H1 (cell line): ENCODE measurements at regions not wholly inside any gene's neighbourhood (a gene's known extent, or its start where the extent isn't known, plus 50 kb on each side); places are given as distances from the start of the nearest gene placed in this dataset.

Experiments
- CTCF ChIA-PET: fragments of 300-600 bp; sonication (Branson Sonifier 250); formaldehyde crosslinking; loops from one replicate; lab custom pipeline; 2021; ENCODE audit not compliant: partially characterized antibody; lab: Charles Lee
- POLR2A ChIA-PET: fragments of 300-600 bp; sonication (Branson Sonifier 250); formaldehyde crosslinking; loops from one replicate; lab custom pipeline; 2021; ENCODE audit warnings: inconsistent platforms; ENCODE audit not compliant: partially characterized antibody; lab: Charles Lee
- DNase-seq, 2 experiments: peaks; one replicate each; pipeline versions ENCODE4 v3.0.0 to v3.0.0-alpha.2; 2010 to 2022; ENCODE audit warnings: low spot score in 2 of 2, low read depth in 1 of 2, mixed read lengths in 1 of 2
- FAIRE-seq: peaks from 2 replicates; lab custom pipeline; 2011; peaks lifted over from hg19 to GRCh38; lab: Jason Lieb, UNC
- H2AFZ ChIP-seq: 2 replicates; pipeline ENCODE4 v1.8.1; 2012; ENCODE audit warnings: low read length, inconsistent platforms
- H2AK5ac ChIP-seq: 2 replicates; pipeline ENCODE4 v1.6.1; 2013; ENCODE audit warnings: low read depth, low read length
- H2BK120ac ChIP-seq: replicated peaks from 2 replicates; pipeline ENCODE3; 2013; ENCODE audit warnings: low read depth, low read length, inconsistent platforms
- H2BK12ac ChIP-seq: 2 replicates; pipeline ENCODE4 v1.6.1; 2013; ENCODE audit warnings: low read depth, low read length
- H2BK15ac ChIP-seq: 2 replicates; pipeline ENCODE4 v1.6.1; 2013; ENCODE audit warnings: low read length
- H2BK20ac ChIP-seq: 2 replicates; pipeline ENCODE4 v1.6.1; 2013; ENCODE audit warnings: low read length
- H2BK5ac ChIP-seq: 2 replicates; pipeline ENCODE4 v1.6.1; 2013; ENCODE audit warnings: low read depth, low read length
- H3K14ac ChIP-seq: 2 replicates; pipeline ENCODE4 v1.6.1; 2013; ENCODE audit warnings: inconsistent platforms; ENCODE audit not compliant: insufficient read length
- H3K18ac ChIP-seq: 2 replicates; pipeline ENCODE4 v1.6.1; 2013; ENCODE audit warnings: low read length; ENCODE audit errors: extremely low read depth
- H3K23ac ChIP-seq: 2 replicates; pipeline ENCODE4 v1.6.1; 2013; ENCODE audit warnings: inconsistent platforms; ENCODE audit not compliant: insufficient read length
- H3K23me2 ChIP-seq: 2 replicates; pipeline ENCODE4 v1.6.1; 2013; ENCODE audit warnings: low read depth, low read length
- H3K27ac ChIP-seq: 2 replicates; pipeline ENCODE4 v1.6.1; 2011; ENCODE audit warnings: low read depth, low read length, inconsistent platforms
- H3K27me3 ChIP-seq, 4 experiments: replicated peaks in 1 of 4; 1 replicate in 1 of 4; 2 replicates in 3 of 4; pipeline versions ENCODE4 v1.6.1 to v1.8.1; 2011 to 2013; ENCODE audit warnings: low read length in 3 of 4, mild to moderate bottlenecking in 3 of 4, inconsistent platforms in 2 of 4, mixed read lengths in 2 of 4, moderate library complexity in 1 of 4; ENCODE audit not compliant: control insufficient read depth in 3 of 4, insufficient read depth in 3 of 4; ENCODE audit errors: extremely low read depth in 1 of 4
- H3K36me3 ChIP-seq, 4 experiments: 2 replicates each; pipeline versions ENCODE4 v1.6.1 to v1.8.1; 2011 to 2013; ENCODE audit warnings: mild to moderate bottlenecking in 4 of 4, low read length in 3 of 4, moderate library complexity in 2 of 4, control low read depth in 1 of 4, inconsistent platforms in 1 of 4; ENCODE audit not compliant: insufficient read depth in 4 of 4, control insufficient read depth in 2 of 4
- H3K4ac ChIP-seq: replicated peaks from 2 replicates; pipeline ENCODE3; 2013; ENCODE audit warnings: low read length, low read depth, mixed read lengths, inconsistent platforms; ENCODE audit not compliant: insufficient read length
- H3K4me1 ChIP-seq, 4 experiments: replicated peaks in 1 of 4; 1 replicate in 1 of 4; 2 replicates in 3 of 4; pipeline versions ENCODE4 v1.6.1 to v1.8.1; 2011 to 2013; ENCODE audit warnings: low read length in 3 of 4, inconsistent platforms in 2 of 4, mixed read lengths in 1 of 4; ENCODE audit not compliant: insufficient read depth in 4 of 4, control insufficient read depth in 3 of 4
- H3K4me2 ChIP-seq, 2 experiments: 2 replicates each; pipeline versions ENCODE4 v1.6.1 to v1.8.1; 2011 to 2013; ENCODE audit warnings: low read depth in 2 of 2, low read length in 2 of 2, control low read depth in 1 of 2, inconsistent platforms in 1 of 2, mild to moderate bottlenecking in 1 of 2; ENCODE audit not compliant: insufficient read depth in 1 of 2
- H3K4me3 ChIP-seq, 4 experiments: fragments of 200-600, 300-600 bp in 1 of 4; sonication (generic), shearing (Covaris generic), sonication (Bioruptor Twin) in 1 of 4; 2 replicates each; pipeline versions ENCODE4 v1.5.1 to v1.8.1; 2011 to 2016; ENCODE audit warnings: low read length in 4 of 4, low read depth in 3 of 4, control low read depth in 2 of 4, inconsistent platforms in 2 of 4, mild to moderate bottlenecking in 2 of 4, mixed read lengths in 1 of 4, moderate library complexity in 1 of 4; ENCODE audit not compliant: insufficient read depth in 2 of 4; ENCODE audit errors: extremely low read depth in 1 of 4
- H3K56ac ChIP-seq: replicated peaks from 2 replicates; pipeline ENCODE3; 2013; ENCODE audit warnings: low read depth, mild to moderate bottlenecking, mixed read lengths, low read length, inconsistent platforms; ENCODE audit not compliant: insufficient read length
- H3K79me1 ChIP-seq: 2 replicates; pipeline ENCODE4 v1.6.1; 2013; ENCODE audit warnings: low read depth, low read length, control low read depth
- H3K79me2 ChIP-seq, 2 experiments: 2 replicates each; pipeline versions ENCODE4 v1.6.1 to v1.8.1; 2012 to 2013; ENCODE audit warnings: low read length in 2 of 2, mild to moderate bottlenecking in 2 of 2, inconsistent platforms in 1 of 2; ENCODE audit not compliant: insufficient read depth in 2 of 2, control insufficient read depth in 1 of 2
- H3K9ac ChIP-seq, 4 experiments: replicated peaks in 1 of 4; 1 replicate in 1 of 4; 2 replicates in 3 of 4; pipeline versions ENCODE4 v1.6.1 to v1.8.1; 2011 to 2013; ENCODE audit warnings: low read depth in 3 of 4, low read length in 3 of 4, control low read depth in 2 of 4, mild to moderate bottlenecking in 2 of 4, moderate library complexity in 2 of 4, inconsistent platforms in 1 of 4; ENCODE audit errors: extremely low read depth in 1 of 4
- H3K9me3 ChIP-seq, 2 experiments: 2 replicates each; pipeline versions ENCODE4 v1.6.1 to v1.8.1; 2012 to 2013; ENCODE audit warnings: mild to moderate bottlenecking in 2 of 2, moderate library complexity in 2 of 2, control low read depth in 1 of 2, inconsistent platforms in 1 of 2, low read depth in 1 of 2, low read length in 1 of 2, mixed read lengths in 1 of 2; ENCODE audit not compliant: insufficient read depth in 2 of 2
- H4K20me1 ChIP-seq, 2 experiments: replicated peaks in 1 of 2; 2 replicates each; pipeline versions ENCODE3 to v1.8.1; 2011 to 2013; ENCODE audit warnings: inconsistent platforms in 2 of 2, low read length in 2 of 2, mild to moderate bottlenecking in 1 of 2; ENCODE audit not compliant: insufficient read depth in 2 of 2, control insufficient read depth in 1 of 2
- H4K5ac ChIP-seq: 2 replicates; pipeline ENCODE4 v1.6.1; 2013; ENCODE audit warnings: low read length, low read depth, mixed read lengths, inconsistent platforms; ENCODE audit not compliant: insufficient read length
- H4K8ac ChIP-seq: 2 replicates; pipeline ENCODE4 v1.8.0; 2013; ENCODE audit warnings: mild to moderate bottlenecking, moderate library complexity, low read length, inconsistent platforms; ENCODE audit not compliant: insufficient read depth; ENCODE audit errors: extremely low read depth
- H4K91ac ChIP-seq: replicated peaks from 2 replicates; pipeline ENCODE3; 2013; ENCODE audit warnings: low read length, mixed read lengths, inconsistent platforms; ENCODE audit not compliant: insufficient read length
- ASH2L ChIP-seq: fragments of 200-600, 300-600 bp; sonication (generic); IDR thresholded peaks from one replicate; pipeline ENCODE4 v1.7.1; 2017; ENCODE audit warnings: low read length
- BRCA1 ChIP-seq: IDR thresholded peaks from 2 replicates; pipeline ENCODE4 v1.6.1; 2012; ENCODE audit warnings: low read depth, low read length, improper control_type of control experiment
- JUN ChIP-seq: IDR thresholded peaks from 2 replicates; pipeline ENCODE4 v1.6.1; 2011; ENCODE audit warnings: low read depth, mild to moderate bottlenecking, improper control_type of control experiment, low read length
- PHF8 ChIP-seq: fragments of 200-600 bp; sonication (generic); conservative IDR thresholded peaks from 2 replicates; pipeline ENCODE4 v1.7.1; 2012; ENCODE audit warnings: low read depth, mild to moderate bottlenecking, inconsistent platforms, low read length, moderate library complexity
- SP1 ChIP-seq: IDR thresholded peaks from 2 replicates; pipeline ENCODE4 v1.6.1; 2011; ENCODE audit warnings: low read depth, low read length
- SP2 ChIP-seq: IDR thresholded peaks from 2 replicates; pipeline ENCODE4 v1.6.1; 2012; ENCODE audit warnings: mild to moderate bottlenecking, low read length, inconsistent platforms
- TBP ChIP-seq: IDR thresholded peaks from 2 replicates; pipeline ENCODE4 v1.6.1; 2011; ENCODE audit warnings: low read depth, low read length, improper control_type of control experiment
- TCF12 ChIP-seq: IDR thresholded peaks from 2 replicates; pipeline ENCODE4 v1.6.1; 2011; ENCODE audit warnings: low read depth, mild to moderate bottlenecking, low read length
- WGBS, 2 experiments: shearing (Covaris generic) in 1 of 2; methylation state at CpG; one replicate each; pipeline versions ENCODE4 v1.1.6 to v1.1.7; 2013 to 2015; ENCODE audit warnings: low lambda C conversion rate in 2 of 2, mixed read lengths in 2 of 2, inconsistent platforms in 1 of 2, low coverage in 1 of 2, missing lambda C conversion rate in 1 of 2; ENCODE audit not compliant: insufficient replicate concordance in 2 of 2, insufficient coverage in 1 of 2, insufficient read length in 1 of 2; ENCODE audit errors: extremely low coverage in 1 of 2, missing lambda C conversion rate in 1 of 2; 5-methylcytosine and 5-hydroxymethylcytosine counted together
- TF ChIP-seq, protein P1 (sequence below): IDR thresholded peaks from 2 replicates; pipeline ENCODE4 v1.6.1; 2012; ENCODE audit warnings: low read length, inconsistent platforms
- TF ChIP-seq, protein P2 (sequence below), 3 experiments: IDR thresholded peaks; 1 replicate in 2 of 3; 2 replicates in 1 of 3; pipeline versions ENCODE4 v1.5.1 to v1.6.1; 2011; ENCODE audit warnings: low read length in 3 of 3, mild to moderate bottlenecking in 3 of 3, inconsistent platforms in 2 of 3, low read depth in 1 of 3, moderate library complexity in 1 of 3; ENCODE audit not compliant: insufficient read depth in 1 of 3; ENCODE audit errors: control extremely low read depth in 1 of 3
- TF ChIP-seq, protein P3 (sequence below): IDR thresholded peaks from 2 replicates; pipeline ENCODE4 v1.6.1; 2012; ENCODE audit warnings: inconsistent platforms

DNA sequence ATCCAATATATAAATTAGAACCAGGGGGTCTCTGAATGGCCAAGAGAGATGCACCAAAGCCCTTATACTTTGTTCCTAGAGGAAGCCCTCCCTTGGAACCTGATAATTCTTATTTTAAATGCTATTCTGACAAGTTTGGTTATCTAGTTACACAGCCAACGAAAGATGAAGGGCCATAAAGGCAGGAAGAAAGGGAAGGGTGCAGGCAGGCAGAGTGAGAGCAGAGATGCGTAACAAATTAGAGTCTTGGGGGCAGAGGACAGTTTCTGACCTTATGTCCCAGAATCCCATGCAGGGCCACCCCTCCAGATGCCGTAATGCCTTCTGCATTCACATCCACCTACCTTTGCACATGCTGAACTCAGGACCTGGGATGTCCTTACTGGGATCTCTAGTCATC, 344.6 kb upstream of the ARID1B start:
- DNase-seq = no peak
- Histone ChIP-seq H2BK15ac (no peak overlapping the region), H3K9ac (no peak overlapping the region), H2AFZ (no peak overlapping the region), H3K4me1 (no peaks in the 10 kb centered on the region), H2AK5ac (no peak overlapping the region), H3K56ac (no peak overlapping the region), H3K18ac (no peak overlapping the region), H4K91ac (no peak overlapping the region), H3K23ac (no peak overlapping the region), H2BK12ac (no peak overlapping the region), H4K20me1 (no peaks in the 10 kb centered on the region), H4K5ac (no peak overlapping the region), H3K23me2 (no peaks in the 10 kb centered on the region), H3K79me2 (no peaks in the 10 kb centered on the region), H2BK20ac (no peak overlapping the region), H3K27ac (no peak overlapping the region), H4K8ac (no peak overlapping the region; the same call in 1 of the 2 replicates), H3K27me3 (no peaks in the 10 kb centered on the region), H3K14ac (no peak overlapping the region), H3K4me3 (no peak overlapping the region), H3K36me3 (no peaks in the 10 kb centered on the region), H3K4me2 (no peak overlapping the region), H2BK5ac (no peak overlapping the region), H2BK120ac (no peak overlapping the region), H3K4ac (no peak overlapping the region), H3K79me1 (no peaks in the 10 kb centered on the region), H3K9me3 (no peaks in the 10 kb centered on the region)
- CTCF ChIA-PET = no interaction called here
- 93% methylated on average over 3 of the region's 3 CpGs; no CpG with 5 or more reads in 1 of the 2 experiments for WGBS, 2 experiments
- FAIRE-seq = no peak
- POLR2A ChIA-PET = no interaction called here
- no peak for TF ChIP-seq JUN
- TF ChIP-seq BRCA1 = no peak
- no peak for TF ChIP-seq PHF8
- TF ChIP-seq TBP = no peak
- TF ChIP-seq, protein P1, sequence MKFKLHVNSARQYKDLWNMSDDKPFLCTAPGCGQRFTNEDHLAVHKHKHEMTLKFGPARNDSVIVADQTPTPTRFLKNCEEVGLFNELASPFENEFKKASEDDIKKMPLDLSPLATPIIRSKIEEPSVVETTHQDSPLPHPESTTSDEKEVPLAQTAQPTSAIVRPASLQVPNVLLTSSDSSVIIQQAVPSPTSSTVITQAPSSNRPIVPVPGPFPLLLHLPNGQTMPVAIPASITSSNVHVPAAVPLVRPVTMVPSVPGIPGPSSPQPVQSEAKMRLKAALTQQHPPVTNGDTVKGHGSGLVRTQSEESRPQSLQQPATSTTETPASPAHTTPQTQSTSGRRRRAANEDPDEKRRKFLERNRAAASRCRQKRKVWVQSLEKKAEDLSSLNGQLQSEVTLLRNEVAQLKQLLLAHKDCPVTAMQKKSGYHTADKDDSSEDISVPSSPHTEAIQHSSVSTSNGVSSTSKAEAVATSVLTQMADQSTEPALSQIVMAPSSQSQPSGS = no peak
- no peak for TF ChIP-seq ASH2L
- no peak for TF ChIP-seq TCF12
- TF ChIP-seq, protein P2, sequence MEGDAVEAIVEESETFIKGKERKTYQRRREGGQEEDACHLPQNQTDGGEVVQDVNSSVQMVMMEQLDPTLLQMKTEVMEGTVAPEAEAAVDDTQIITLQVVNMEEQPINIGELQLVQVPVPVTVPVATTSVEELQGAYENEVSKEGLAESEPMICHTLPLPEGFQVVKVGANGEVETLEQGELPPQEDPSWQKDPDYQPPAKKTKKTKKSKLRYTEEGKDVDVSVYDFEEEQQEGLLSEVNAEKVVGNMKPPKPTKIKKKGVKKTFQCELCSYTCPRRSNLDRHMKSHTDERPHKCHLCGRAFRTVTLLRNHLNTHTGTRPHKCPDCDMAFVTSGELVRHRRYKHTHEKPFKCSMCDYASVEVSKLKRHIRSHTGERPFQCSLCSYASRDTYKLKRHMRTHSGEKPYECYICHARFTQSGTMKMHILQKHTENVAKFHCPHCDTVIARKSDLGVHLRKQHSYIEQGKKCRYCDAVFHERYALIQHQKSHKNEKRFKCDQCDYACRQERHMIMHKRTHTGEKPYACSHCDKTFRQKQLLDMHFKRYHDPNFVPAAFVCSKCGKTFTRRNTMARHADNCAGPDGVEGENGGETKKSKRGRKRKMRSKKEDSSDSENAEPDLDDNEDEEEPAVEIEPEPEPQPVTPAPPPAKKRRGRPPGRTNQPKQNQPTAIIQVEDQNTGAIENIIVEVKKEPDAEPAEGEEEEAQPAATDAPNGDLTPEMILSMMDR (IDR thresholded peaks at IDR 0.05; ENCODE audit: control extremely low read depth in 1 of 3, insufficient read depth in 1 of 3, low read depth in 1 of 3, low read length in 3 of 3) = no peak
- TF ChIP-seq, protein P3, sequence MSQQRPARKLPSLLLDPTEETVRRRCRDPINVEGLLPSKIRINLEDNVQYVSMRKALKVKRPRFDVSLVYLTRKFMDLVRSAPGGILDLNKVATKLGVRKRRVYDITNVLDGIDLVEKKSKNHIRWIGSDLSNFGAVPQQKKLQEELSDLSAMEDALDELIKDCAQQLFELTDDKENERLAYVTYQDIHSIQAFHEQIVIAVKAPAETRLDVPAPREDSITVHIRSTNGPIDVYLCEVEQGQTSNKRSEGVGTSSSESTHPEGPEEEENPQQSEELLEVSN = no peak
- TF ChIP-seq SP1 = no peak
- no peak for TF ChIP-seq SP2
